ENCODE measurements at regions not wholly inside any gene's neighbourhood (a gene's known extent, or its start where the extent isn't known, plus 50 kb on each side); places are given as distances from the start of the nearest gene placed in this dataset.

- H3K9ac ChIP-seq (ENCODE audit: low read depth, low read length): no peak overlapping the region
- no peak overlapping the region for H3K4me3 ChIP-seq (ENCODE audit: low read depth, low read length)
- H3K36me3 ChIP-seq (ENCODE audit: control insufficient read depth, insufficient read depth, low read length): no peaks in the 10 kb centered on the region
- H3K4me1 ChIP-seq (ENCODE audit: control insufficient read depth, insufficient read depth, low read length): no peaks in the 10 kb centered on the region
- no peaks in the 10 kb centered on the region for H3K9me3 ChIP-seq (ENCODE audit: control insufficient read depth, insufficient read depth, low read length)
- H3K27me3 ChIP-seq (ENCODE audit: control insufficient read depth, insufficient read depth, low read length): no peaks in the 10 kb centered on the region
Measured at GRCh38 chr12:34345801-34346200, 323.5 kb downstream of the ALG10 start.

DNA sequence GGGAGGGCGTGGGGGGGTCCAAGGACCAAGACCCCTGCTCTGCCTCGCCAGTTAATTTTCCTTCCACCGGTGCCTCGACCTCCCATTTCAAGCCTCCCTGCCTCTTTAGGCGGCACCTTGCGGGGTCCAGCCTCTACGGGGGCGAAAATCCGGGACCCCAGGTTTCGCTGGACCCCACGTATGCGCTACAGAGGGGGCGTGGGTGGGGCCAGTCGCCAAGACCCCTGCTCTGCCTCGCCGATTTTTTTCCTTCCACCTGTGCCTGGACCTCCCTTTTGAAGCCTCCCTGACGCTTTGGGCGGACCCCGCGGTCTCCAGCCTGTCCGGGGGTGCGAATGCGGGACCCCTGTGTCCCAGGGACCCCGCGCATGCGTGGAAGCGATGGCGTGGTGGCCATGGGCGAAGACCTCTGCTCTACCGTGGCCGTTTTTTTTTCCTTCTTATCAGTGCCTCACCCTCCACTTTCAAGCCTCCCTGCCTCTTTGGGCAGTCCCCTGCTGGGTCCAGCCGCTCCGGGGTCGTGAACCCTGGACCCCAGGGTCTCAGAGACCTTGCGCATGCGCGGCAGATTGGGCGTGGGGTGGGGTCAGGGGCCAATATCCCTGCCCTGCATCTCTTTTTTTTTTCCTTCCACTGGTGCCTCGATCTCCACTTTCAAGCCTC, 324.2 kb downstream of the ALG10 start:
- Histone ChIP-seq H3K9me3 (ENCODE audit: control insufficient read depth, insufficient read depth, low read length) (no peaks in the 10 kb centered on the region), H3K4me1 (ENCODE audit: control insufficient read depth, insufficient read depth, low read length) (no peaks in the 10 kb centered on the region), H3K9ac (ENCODE audit: low read depth, low read length) (no peak overlapping the region), H3K4me3 (ENCODE audit: low read depth, low read length) (no peak overlapping the region), H3K36me3 (ENCODE audit: control insufficient read depth, insufficient read depth, low read length) (no peaks in the 10 kb centered on the region), H3K27me3 (ENCODE audit: control insufficient read depth, insufficient read depth, low read length) (no peaks in the 10 kb centered on the region)

- H3K9ac ChIP-seq (ENCODE audit: low read depth, low read length): no peak overlapping the region
- H3K27me3 ChIP-seq (ENCODE audit: control insufficient read depth, insufficient read depth, low read length): no peaks in the 10 kb centered on the region
- no peaks in the 10 kb centered on the region for H3K36me3 ChIP-seq (ENCODE audit: control insufficient read depth, insufficient read depth, low read length)
- no peaks in the 10 kb centered on the region for H3K4me1 ChIP-seq (ENCODE audit: control insufficient read depth, insufficient read depth, low read length)
- no peaks in the 10 kb centered on the region for H3K9me3 ChIP-seq (ENCODE audit: control insufficient read depth, insufficient read depth, low read length)
- H3K4me3 ChIP-seq (ENCODE audit: low read depth, low read length): no peak overlapping the region
Measured at GRCh38 chr12:34347367-34347766, 325.1 kb downstream of the ALG10 start.

DNA sequence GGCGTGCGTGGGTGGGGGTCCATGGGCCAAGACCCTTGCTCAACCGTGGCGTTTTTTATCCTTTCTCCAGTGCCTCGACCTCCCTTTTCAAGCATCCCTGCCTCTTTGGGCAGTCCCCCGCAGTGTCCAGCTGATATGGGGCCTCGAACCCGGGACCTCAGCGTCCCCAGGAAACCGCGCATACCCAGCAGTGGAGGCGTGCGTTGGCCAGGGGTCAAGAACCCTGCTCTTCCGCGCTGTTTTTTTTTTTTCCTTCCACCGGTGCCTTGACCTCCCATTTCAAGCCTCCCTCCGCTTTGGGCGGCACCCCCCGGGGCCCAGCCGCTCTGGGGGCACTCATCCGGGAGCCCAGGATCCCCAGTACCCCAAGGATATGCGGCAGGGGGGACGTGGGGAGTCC, 325.8 kb downstream of the ALG10 start:
- Histone ChIP-seq H3K27me3 (ENCODE audit: control insufficient read depth, insufficient read depth, low read length) (no peaks in the 10 kb centered on the region), H3K9me3 (ENCODE audit: control insufficient read depth, insufficient read depth, low read length) (no peaks in the 10 kb centered on the region), H3K36me3 (ENCODE audit: control insufficient read depth, insufficient read depth, low read length) (no peaks in the 10 kb centered on the region), H3K4me3 (ENCODE audit: low read depth, low read length) (no peak overlapping the region), H3K4me1 (ENCODE audit: control insufficient read depth, insufficient read depth, low read length) (no peaks in the 10 kb centered on the region), H3K9ac (ENCODE audit: low read depth, low read length) (no peak overlapping the region)

DNA sequence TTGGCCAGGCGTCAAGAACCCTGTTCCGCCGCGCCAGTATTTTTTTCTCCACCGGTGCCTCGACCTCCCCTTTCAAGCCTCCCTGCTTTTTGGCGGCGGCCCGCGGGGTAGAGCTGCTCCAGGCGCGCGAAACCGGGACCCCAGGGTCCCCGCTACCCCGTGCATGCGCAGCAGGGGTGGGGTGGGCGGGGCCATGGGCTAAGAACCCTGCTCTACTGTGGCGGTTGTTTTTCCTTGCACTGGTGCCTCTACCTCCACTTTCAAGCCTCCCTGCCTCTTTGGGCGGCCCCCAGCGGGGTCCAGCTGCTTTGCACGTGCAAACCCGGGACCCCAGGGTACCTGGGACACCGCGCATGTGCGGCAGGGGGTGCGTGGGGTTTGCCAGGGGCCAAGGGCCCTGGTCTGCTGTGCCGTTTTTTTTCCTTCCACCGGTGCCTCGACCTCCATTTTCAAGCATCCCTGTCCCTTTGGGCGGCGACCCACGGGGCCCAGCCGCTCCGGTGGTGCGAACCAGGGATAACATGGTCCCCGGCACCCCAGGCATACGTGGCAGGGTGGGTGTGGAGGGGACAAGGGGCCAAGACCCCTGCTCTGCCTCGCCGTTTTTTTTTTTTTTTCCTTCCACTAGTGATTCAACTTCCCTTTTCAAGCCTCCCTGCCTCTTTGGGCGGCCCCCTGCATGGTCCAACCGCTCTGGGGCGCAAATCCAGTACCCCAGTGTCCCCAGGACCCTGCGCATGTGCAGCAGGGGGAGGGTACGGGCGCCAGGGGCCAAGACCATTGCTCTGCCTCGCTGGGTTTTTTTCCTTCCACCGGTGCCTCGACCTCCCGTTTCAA, 326.8 kb downstream of the ALG10 start:
- H3K4me1 ChIP-seq (ENCODE audit: control insufficient read depth, insufficient read depth, low read length): no peaks in the 10 kb centered on the region
- no peaks in the 10 kb centered on the region for H3K9me3 ChIP-seq (ENCODE audit: control insufficient read depth, insufficient read depth, low read length)
- no peaks in the 10 kb centered on the region for H3K36me3 ChIP-seq (ENCODE audit: control insufficient read depth, insufficient read depth, low read length)
- H3K27me3 ChIP-seq (ENCODE audit: control insufficient read depth, insufficient read depth, low read length): no peaks in the 10 kb centered on the region
- H3K4me3 ChIP-seq (ENCODE audit: low read depth, low read length): no peak overlapping the region
- H3K9ac ChIP-seq (ENCODE audit: low read depth, low read length): no peak overlapping the region

DNA sequence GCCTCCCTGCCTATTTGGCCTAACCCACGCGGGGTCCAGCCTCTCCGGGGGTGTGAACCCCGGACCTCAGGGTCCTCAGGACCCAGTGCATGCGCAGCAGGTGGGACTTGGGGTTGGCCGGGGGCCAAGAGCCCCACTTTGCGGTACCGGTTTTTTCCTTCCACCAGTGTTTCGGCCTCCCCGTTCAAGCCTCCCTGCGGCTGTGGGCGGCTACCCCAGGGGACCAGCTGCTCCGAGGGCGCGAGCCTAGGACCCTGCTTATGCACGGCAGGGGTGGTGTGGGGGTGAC, 327.3 kb downstream of the ALG10 start:
- no peaks in the 10 kb centered on the region for H3K27me3 ChIP-seq (ENCODE audit: control insufficient read depth, insufficient read depth, low read length)
- H3K36me3 ChIP-seq (ENCODE audit: control insufficient read depth, insufficient read depth, low read length): no peaks in the 10 kb centered on the region
- H3K9me3 ChIP-seq (ENCODE audit: control insufficient read depth, insufficient read depth, low read length): no peaks in the 10 kb centered on the region
- no peaks in the 10 kb centered on the region for H3K4me1 ChIP-seq (ENCODE audit: control insufficient read depth, insufficient read depth, low read length)
- no peak overlapping the region for H3K9ac ChIP-seq (ENCODE audit: low read depth, low read length)
- no peak overlapping the region for H3K4me3 ChIP-seq (ENCODE audit: low read depth, low read length)

DNA sequence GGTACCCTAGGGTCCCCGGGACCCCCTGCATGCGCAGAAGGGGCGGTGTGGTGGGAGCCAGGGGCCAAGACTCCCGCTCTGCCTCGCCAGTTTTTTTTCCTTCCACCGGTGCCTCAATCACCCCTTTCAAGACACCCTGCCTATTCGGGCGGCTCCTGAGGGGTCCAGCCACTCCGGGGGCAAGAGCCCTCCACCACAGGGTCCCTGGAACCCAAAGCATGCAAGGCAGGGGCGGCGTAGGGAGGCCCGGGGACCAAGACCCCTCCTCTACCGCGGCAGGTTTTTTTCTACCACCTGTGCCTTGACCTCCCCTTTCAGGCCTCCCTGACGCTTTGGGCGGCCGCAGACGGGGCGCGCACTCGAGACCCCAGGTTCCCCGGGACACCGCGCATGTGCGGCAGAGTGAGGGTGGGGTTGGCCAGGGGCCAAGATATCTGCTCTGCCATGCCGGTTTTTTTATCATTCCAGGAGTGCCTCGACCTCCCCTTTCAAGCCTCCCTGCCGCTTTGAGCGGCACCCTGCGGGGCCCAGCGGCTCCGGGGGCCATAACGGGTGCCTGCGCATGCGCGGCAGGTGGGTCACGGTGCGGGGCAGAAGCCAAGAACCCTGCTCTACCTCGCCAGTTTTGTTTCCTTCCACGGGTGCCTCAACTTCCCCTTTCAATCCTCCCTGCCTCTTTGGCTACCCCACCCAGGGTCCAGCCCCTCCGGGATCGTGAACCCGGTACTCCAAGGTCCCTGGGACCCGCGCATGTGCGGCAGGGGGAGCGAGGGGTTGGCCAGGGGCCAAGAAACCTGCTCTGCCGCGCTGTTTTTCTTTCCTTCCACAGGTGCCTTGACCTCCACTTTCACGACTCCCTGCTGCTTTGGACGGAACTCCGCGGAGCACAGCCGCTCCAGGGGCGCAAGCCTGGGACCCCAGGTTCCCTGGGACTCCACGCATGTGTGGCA, 328.1 kb downstream of the ALG10 start:
- H3K27me3 ChIP-seq (ENCODE audit: control insufficient read depth, insufficient read depth, low read length): no peaks in the 10 kb centered on the region
- no peaks in the 10 kb centered on the region for H3K36me3 ChIP-seq (ENCODE audit: control insufficient read depth, insufficient read depth, low read length)
- no peak overlapping the region for H3K9ac ChIP-seq (ENCODE audit: low read depth, low read length)
- no peak overlapping the region for H3K4me3 ChIP-seq (ENCODE audit: low read depth, low read length)
- no peaks in the 10 kb centered on the region for H3K4me1 ChIP-seq (ENCODE audit: control insufficient read depth, insufficient read depth, low read length)
- no peaks in the 10 kb centered on the region for H3K9me3 ChIP-seq (ENCODE audit: control insufficient read depth, insufficient read depth, low read length)

DNA sequence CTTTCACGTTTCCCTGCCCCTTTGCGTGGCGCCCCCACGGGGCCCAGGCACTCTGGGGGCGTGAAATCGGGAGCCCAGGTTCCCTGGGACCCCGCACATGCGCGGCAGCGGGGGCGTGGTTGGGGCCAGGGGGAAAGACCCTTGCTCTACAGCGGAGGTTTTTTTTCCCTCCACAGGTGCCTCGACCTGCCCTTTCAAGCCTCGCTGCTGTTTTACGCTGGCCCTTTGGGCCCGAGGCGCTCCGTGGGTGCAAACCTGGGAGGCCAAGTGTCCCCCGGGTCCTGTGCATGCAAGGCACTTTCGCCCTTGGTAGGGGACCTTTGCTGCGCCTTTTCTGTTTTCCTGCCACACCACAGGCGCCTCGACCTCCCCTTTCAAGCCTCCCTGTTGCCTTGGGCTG, 329.8 kb downstream of the ALG10 start:
- Histone ChIP-seq H3K4me3 (ENCODE audit: low read depth, low read length) (no peak overlapping the region), H3K9ac (ENCODE audit: low read depth, low read length) (no peak overlapping the region), H3K9me3 (ENCODE audit: control insufficient read depth, insufficient read depth, low read length) (no peaks in the 10 kb centered on the region), H3K4me1 (ENCODE audit: control insufficient read depth, insufficient read depth, low read length) (no peaks in the 10 kb centered on the region), H3K27me3 (ENCODE audit: control insufficient read depth, insufficient read depth, low read length) (no peaks in the 10 kb centered on the region), H3K36me3 (ENCODE audit: control insufficient read depth, insufficient read depth, low read length) (no peaks in the 10 kb centered on the region)

GRCh38 chr12:34354239-34355200, 332.2 kb downstream of the ALG10 start:
- no peak overlapping the region for H3K9ac ChIP-seq (ENCODE audit: low read depth, low read length)
- no peaks in the 10 kb centered on the region for H3K4me1 ChIP-seq (ENCODE audit: control insufficient read depth, insufficient read depth, low read length)
- no peaks in the 10 kb centered on the region for H3K27me3 ChIP-seq (ENCODE audit: control insufficient read depth, insufficient read depth, low read length)
- H3K36me3 ChIP-seq (ENCODE audit: control insufficient read depth, insufficient read depth, low read length): no peaks in the 10 kb centered on the region
- H3K9me3 ChIP-seq (ENCODE audit: control insufficient read depth, insufficient read depth, low read length): no peaks in the 10 kb centered on the region
- no peak overlapping the region for H3K4me3 ChIP-seq (ENCODE audit: low read depth, low read length)

DNA sequence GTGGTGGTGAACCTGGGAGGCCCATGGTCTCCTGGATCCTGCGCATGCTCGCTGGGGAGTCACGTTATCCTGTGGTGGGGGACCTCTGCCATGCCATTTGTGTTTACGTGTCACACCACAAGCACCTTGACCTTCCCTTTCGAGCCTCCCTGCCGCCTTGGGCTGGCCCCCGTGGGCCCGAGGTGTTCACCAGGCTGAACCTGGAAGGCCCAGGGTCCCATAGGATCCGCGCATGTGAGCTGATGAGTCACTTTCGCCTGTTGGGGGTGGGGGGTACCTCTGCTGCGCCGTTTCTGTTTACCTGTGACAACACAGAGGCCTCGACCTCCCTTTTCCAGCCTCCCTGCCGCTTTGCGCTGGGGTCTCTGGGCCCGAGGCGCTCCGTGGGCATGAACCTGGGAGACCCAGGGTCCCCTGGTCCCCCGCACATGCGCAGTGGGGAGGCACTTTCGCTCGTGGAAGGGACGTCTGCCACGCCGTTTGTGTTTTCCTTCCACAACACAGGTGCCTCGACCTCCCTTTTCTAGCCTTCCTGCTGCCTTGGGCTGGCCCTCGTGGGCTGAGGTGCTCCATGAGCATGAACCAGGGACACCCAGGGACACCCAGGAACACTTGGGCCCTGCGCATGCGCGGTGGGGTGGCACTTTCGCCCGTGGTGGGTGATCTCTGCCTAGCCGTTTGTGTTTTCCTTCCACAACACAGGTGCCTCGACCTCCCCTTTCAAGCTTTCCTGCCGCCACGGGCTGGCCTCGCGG, 334.1 kb downstream of the ALG10 start:
- H3K9me3 ChIP-seq (ENCODE audit: control insufficient read depth, insufficient read depth, low read length): peaks cover 6% of the 10 kb centered on the region
- no peak overlapping the region for H3K9ac ChIP-seq (ENCODE audit: low read depth, low read length)
- no peak overlapping the region for H3K4me3 ChIP-seq (ENCODE audit: low read depth, low read length)
- no peaks in the 10 kb centered on the region for H3K27me3 ChIP-seq (ENCODE audit: control insufficient read depth, insufficient read depth, low read length)
- H3K36me3 ChIP-seq (ENCODE audit: control insufficient read depth, insufficient read depth, low read length): no peaks in the 10 kb centered on the region
- H3K4me1 ChIP-seq (ENCODE audit: control insufficient read depth, insufficient read depth, low read length): no peaks in the 10 kb centered on the region

Measured in iPS-15b (cell line).